SU-DHL-6 (cell line): ENCODE measurements at regions not wholly inside any gene's neighbourhood (a gene's known extent, or its start where the extent isn't known, plus 50 kb on each side); places are given as distances from the start of the nearest gene placed in this dataset.

Experiments
- EZH2phosphoT487 ChIP-seq: fragments of 200-600 bp; sonication (generic), shearing (Covaris generic); conservative IDR thresholded peaks from 2 replicates; pipeline ENCODE4 v1.6.1; 2018; ENCODE audit warnings: mild to moderate bottlenecking, antibody characterized with exemption, low read length, moderate library complexity, mixed read lengths
- TF ChIP-seq, protein P1 (sequence below): fragments of 200-600 bp; sonication (generic); IDR thresholded peaks from one replicate; pipeline ENCODE4 v1.5.1; 2017; ENCODE audit warnings: antibody characterized with exemption, mild to moderate bottlenecking, low read length, moderate library complexity; ENCODE audit not compliant: insufficient read depth, poor library complexity, severe bottlenecking

DNA sequence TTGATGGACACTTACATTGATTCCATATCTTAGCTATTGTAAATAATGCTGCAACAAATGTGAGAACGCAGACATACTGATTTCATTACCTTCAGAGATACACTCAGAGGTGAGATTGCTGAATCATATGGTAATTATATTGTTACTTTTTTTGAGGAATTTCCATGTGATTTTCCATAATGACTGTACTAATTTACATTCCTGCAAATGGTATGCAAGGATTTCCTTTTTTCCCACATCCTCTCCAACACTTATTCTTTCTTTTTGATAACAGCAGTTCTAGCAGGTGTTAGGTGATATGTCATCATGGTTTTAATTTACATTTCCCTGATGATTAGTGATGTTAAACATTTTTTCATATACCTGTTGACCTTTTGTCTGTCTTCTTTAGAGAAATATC is 207.7 kb downstream of the C11orf87 start:
- TF ChIP-seq, protein P1, sequence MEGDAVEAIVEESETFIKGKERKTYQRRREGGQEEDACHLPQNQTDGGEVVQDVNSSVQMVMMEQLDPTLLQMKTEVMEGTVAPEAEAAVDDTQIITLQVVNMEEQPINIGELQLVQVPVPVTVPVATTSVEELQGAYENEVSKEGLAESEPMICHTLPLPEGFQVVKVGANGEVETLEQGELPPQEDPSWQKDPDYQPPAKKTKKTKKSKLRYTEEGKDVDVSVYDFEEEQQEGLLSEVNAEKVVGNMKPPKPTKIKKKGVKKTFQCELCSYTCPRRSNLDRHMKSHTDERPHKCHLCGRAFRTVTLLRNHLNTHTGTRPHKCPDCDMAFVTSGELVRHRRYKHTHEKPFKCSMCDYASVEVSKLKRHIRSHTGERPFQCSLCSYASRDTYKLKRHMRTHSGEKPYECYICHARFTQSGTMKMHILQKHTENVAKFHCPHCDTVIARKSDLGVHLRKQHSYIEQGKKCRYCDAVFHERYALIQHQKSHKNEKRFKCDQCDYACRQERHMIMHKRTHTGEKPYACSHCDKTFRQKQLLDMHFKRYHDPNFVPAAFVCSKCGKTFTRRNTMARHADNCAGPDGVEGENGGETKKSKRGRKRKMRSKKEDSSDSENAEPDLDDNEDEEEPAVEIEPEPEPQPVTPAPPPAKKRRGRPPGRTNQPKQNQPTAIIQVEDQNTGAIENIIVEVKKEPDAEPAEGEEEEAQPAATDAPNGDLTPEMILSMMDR, result no peak
- no peak for TF ChIP-seq EZH2phosphoT487
